ENCODE measurements at regions not wholly inside any gene's neighbourhood (a gene's known extent, or its start where the extent isn't known, plus 50 kb on each side); places are given as distances from the start of the nearest gene placed in this dataset.

DNA sequence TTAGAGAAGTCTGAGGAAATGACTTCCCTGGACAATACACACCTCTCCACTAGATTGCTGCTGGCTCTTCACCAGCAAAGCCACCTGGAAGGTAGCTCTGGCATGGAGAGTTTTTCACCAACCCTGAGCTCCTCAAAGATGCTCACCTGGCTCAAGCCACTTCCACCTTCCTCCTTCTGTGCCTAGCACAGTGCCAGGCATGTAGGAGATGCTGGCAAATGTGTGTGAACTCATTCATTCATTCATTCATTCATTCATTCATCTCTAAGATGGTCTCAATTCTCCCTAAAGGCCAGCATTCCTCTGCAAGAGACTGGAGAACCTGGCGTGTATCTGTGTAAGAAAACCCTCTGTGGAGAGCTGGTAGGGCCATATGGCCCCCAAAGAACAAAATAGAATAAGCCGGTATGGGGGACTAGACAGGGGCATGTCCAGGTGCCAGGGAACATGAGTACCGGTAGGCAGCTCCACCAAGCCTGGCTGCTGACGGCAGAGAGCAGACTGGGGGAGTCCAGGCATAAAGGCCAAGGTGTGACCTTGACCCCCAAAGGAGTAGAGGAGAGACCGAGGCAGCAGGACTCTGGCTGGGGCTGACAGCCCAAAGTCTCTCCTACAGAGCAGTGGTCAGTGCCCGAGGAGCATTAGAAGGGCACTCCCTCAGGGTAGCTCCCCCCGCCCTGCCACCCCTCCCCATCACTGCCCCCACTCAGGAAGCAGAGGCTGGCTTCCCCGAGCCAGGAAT, 132.2 kb upstream of the TNRC6C start (continued):
- TF ChIP-seq, protein P1, sequence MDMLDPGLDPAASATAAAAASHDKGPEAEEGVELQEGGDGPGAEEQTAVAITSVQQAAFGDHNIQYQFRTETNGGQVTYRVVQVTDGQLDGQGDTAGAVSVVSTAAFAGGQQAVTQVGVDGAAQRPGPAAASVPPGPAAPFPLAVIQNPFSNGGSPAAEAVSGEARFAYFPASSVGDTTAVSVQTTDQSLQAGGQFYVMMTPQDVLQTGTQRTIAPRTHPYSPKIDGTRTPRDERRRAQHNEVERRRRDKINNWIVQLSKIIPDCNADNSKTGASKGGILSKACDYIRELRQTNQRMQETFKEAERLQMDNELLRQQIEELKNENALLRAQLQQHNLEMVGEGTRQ (IDR thresholded peaks at IDR 0.05; ENCODE audit: low read length), result no peak
